ENCODE measurements at regions not wholly inside any gene's neighbourhood (a gene's known extent, or its start where the extent isn't known, plus 50 kb on each side); places are given as distances from the start of the nearest gene placed in this dataset.

- peak; percentile 88 for ATAC-seq (replicated peaks)
- Mint-ChIP-seq H3K27me3 (peaks cover 3% of the 10 kb centered on the region), H3K4me3 (no peak overlapping the region), H3K9me3 (no peaks in the 10 kb centered on the region), H3K27ac (no peak overlapping the region), H3K4me1 (peaks cover 4% of the 10 kb centered on the region), H3K36me3 (ENCODE audit: low read depth) (no peaks in the 10 kb centered on the region)
These were observed 265.5 kb upstream of the FMN2 start for GRCh38 chr1:239826211-239826610.

GRCh38 chr1:239826736-239827135 is 264.9 kb upstream of the FMN2 start:
- Mint-ChIP-seq H3K4me3 (no peak overlapping the region), H3K27me3 (peaks cover 3% of the 10 kb centered on the region), H3K9me3 (no peaks in the 10 kb centered on the region), H3K27ac (no peak overlapping the region), H3K36me3 (ENCODE audit: low read depth) (no peaks in the 10 kb centered on the region), H3K4me1 (peaks cover 4% of the 10 kb centered on the region)
- ATAC-seq (replicated peaks): no peak

DNA sequence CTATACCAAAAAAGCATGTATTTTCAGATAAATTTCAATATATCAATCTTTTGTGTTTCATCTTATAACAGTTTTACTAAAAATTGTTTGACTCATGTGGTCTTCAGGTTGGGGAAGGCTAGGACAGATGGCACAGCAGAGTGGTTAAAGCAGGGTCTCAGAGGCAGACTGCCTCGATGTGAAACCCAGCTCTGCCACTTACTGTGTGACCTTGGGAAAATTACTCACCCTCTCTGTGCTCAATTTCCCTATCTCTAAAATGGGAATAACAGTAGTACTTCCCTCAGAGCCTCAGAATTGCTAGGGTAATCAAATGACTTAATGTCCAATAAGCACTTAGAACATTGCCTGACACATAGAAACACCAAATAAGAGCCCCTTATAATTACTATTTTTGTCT is 262.1 kb upstream of the FMN2 start:
- Mint-ChIP-seq H3K9me3 (no peaks in the 10 kb centered on the region), H3K27ac (no peak overlapping the region), H3K4me1 (peaks cover 9% of the 10 kb centered on the region), H3K4me3 (no peak overlapping the region), H3K36me3 (ENCODE audit: low read depth) (no peaks in the 10 kb centered on the region), H3K27me3 (peaks cover 6% of the 10 kb centered on the region)
- ATAC-seq (replicated peaks): no peak

DNA sequence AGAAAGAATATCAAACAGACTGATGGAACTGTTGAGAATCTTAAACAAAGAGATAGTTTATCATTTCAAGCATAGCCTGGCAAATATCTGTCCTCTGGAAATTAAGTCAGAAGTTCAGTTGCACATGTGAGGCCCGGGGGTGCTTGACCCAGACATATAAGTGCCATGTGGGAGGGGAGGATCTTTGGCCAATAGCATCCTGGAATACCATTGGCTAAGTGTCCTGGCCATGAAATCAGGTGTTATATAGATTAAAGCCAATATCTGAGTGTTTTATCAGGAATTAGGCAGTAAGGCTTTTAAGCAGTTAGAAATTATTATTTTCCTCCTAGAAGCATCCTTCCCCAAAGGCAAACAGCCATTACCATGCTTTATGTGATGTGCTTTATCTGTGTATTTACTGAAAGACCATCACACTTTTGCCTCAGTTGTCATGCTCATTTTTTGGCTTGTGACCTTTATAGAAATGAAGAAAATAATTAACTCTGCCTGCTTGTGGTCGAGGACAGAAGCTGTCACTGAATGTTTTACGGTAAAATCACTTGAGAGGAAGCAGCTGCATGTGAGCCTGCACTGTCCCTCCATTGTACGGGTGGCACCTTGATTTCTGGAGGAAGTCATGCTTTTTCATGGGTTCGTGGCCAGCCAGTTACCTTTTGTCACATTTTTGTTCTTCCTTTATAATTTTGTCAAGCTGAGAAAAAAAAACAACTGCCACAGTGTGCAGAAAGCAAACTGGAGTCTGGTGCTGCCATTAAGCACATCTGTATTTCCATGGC is 259.9 kb upstream of the FMN2 start:
- Mint-ChIP-seq H3K27ac (no peak overlapping the region), H3K27me3 (peaks cover 3% of the 10 kb centered on the region), H3K4me1 (peaks cover 5% of the 10 kb centered on the region), H3K36me3 (ENCODE audit: low read depth) (no peaks in the 10 kb centered on the region), H3K9me3 (no peaks in the 10 kb centered on the region), H3K4me3 (no peak overlapping the region)
- ATAC-seq (replicated peaks): no peak

DNA sequence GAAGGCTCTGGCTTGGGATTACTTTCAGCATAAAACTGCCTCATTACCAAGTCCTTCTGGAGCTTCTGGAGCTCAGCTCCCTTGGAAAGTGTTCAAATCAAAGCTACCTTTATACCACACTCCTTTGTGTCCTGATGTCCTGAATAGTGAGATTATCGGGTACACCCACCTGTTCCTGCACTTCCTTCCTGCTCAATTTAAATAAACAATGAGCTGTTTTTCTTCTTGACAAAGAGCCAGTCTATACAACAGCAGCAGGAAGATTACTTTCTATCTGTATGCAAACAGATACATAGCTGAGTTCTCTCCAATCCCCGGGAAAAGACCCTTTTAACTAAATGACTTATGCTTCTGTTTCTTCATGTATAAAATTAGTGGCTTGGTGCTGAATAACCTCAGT is 258.0 kb upstream of the FMN2 start:
- no peak overlapping the region for H3K4me3 Mint-ChIP-seq
- H3K36me3 Mint-ChIP-seq (ENCODE audit: low read depth): no peaks in the 10 kb centered on the region
- no peak for ATAC-seq (replicated peaks)
- H3K27me3 Mint-ChIP-seq: peaks cover 3% of the 10 kb centered on the region
- H3K4me1 Mint-ChIP-seq: peaks cover 5% of the 10 kb centered on the region
- no peak overlapping the region for H3K27ac Mint-ChIP-seq
- H3K9me3 Mint-ChIP-seq: no peaks in the 10 kb centered on the region

GRCh38 chr1:239835946-239836440 is 255.7 kb upstream of the FMN2 start:
- no peak overlapping the region for H3K27ac Mint-ChIP-seq
- H3K27me3 Mint-ChIP-seq: peaks cover 3% of the 10 kb centered on the region
- no peak overlapping the region for H3K4me3 Mint-ChIP-seq
- no peak for ATAC-seq (replicated peaks)
- no peaks in the 10 kb centered on the region for H3K36me3 Mint-ChIP-seq (ENCODE audit: low read depth)
- H3K4me1 Mint-ChIP-seq: peaks cover 5% of the 10 kb centered on the region
- peaks cover 3% of the 10 kb centered on the region for H3K9me3 Mint-ChIP-seq

DNA sequence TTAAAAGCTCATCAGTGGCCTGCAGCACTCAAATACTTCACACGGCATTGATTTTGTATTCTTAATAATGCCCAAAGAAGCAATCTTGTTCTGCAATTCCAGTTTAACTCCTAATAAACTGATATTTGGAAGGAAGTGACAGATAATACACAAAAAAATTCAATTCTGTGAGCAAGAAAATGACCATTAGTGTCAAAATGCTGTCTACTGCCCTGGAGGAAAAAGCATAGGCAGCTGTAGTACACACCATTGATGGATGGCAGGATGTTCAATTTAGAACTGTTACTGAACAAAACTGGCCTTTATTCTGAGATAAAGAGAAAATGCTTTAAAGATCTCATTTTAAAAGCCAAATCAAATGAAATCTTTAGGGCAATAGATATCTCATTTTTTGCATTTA is 251.3 kb upstream of the FMN2 start:
- no peak overlapping the region for H3K4me3 Mint-ChIP-seq
- peaks cover 3% of the 10 kb centered on the region for H3K9me3 Mint-ChIP-seq
- H3K4me1 Mint-ChIP-seq: no peaks in the 10 kb centered on the region
- no peaks in the 10 kb centered on the region for H3K27me3 Mint-ChIP-seq
- H3K36me3 Mint-ChIP-seq (ENCODE audit: low read depth): no peaks in the 10 kb centered on the region
- ATAC-seq (replicated peaks): no peak
- H3K27ac Mint-ChIP-seq: no peak overlapping the region

GRCh38 chr1:239840790-239841189 is 250.9 kb upstream of the FMN2 start:
- Mint-ChIP-seq H3K36me3 (ENCODE audit: low read depth) (no peaks in the 10 kb centered on the region), H3K27ac (no peak overlapping the region), H3K9me3 (peaks cover 3% of the 10 kb centered on the region), H3K4me3 (no peak overlapping the region), H3K4me1 (no peaks in the 10 kb centered on the region), H3K27me3 (no peaks in the 10 kb centered on the region)
- no peak for ATAC-seq (replicated peaks)

GRCh38 chr1:239841631-239842030 is 250.1 kb upstream of the FMN2 start:
- Mint-ChIP-seq H3K36me3 (ENCODE audit: low read depth) (no peaks in the 10 kb centered on the region), H3K4me1 (no peaks in the 10 kb centered on the region), H3K4me3 (no peak overlapping the region), H3K27me3 (no peaks in the 10 kb centered on the region), H3K27ac (no peak overlapping the region), H3K9me3 (peaks cover 3% of the 10 kb centered on the region)
- no peak for ATAC-seq (replicated peaks)

DNA sequence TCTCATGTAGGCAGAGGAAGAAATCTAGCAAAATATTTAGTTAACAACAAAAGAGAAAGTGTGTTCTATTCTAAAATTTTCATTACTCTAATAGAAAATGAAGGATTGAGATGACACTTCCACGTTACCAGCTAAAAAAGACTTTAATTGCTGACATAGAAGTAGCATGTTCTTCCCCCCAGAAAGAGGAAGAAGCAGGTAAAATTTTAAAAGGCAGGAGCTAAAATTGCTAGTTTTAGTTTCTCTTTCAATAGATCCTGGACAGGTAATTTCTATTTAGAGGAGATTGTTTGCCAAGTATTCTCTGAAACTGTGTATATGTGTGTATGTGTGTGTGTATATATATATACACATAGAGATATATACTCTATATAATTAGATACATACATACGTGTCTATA is 248.1 kb upstream of the FMN2 start:
- peaks cover 3% of the 10 kb centered on the region for H3K9me3 Mint-ChIP-seq
- no peak overlapping the region for H3K4me3 Mint-ChIP-seq

GRCh38 chr1:239844833-239845232 is 246.8 kb upstream of the FMN2 start:
- Mint-ChIP-seq H3K9me3 (no peaks in the 10 kb centered on the region), H3K36me3 (ENCODE audit: low read depth) (no peaks in the 10 kb centered on the region), H3K4me3 (no peak overlapping the region), H3K27ac (no peak overlapping the region), H3K4me1 (no peaks in the 10 kb centered on the region), H3K27me3 (no peaks in the 10 kb centered on the region)
- no peak for ATAC-seq (replicated peaks)

More for the DNA sequence above, 248.1 kb upstream of the FMN2 start:
- H3K36me3 Mint-ChIP-seq (ENCODE audit: low read depth): no peaks in the 10 kb centered on the region
- H3K27ac Mint-ChIP-seq: no peak overlapping the region
- ATAC-seq (replicated peaks): no peak
- H3K4me1 Mint-ChIP-seq: no peaks in the 10 kb centered on the region
- H3K27me3 Mint-ChIP-seq: no peaks in the 10 kb centered on the region

- no peak overlapping the region for H3K4me3 Mint-ChIP-seq
- peaks cover 10% of the 10 kb centered on the region for H3K9me3 Mint-ChIP-seq
- no peak overlapping the region for H3K27ac Mint-ChIP-seq
- H3K4me1 Mint-ChIP-seq: no peaks in the 10 kb centered on the region
- no peak for ATAC-seq (replicated peaks)
- H3K36me3 Mint-ChIP-seq (ENCODE audit: low read depth): no peaks in the 10 kb centered on the region
- no peaks in the 10 kb centered on the region for H3K27me3 Mint-ChIP-seq
These were observed 236.8 kb upstream of the FMN2 start for GRCh38 chr1:239854922-239855321.

DNA sequence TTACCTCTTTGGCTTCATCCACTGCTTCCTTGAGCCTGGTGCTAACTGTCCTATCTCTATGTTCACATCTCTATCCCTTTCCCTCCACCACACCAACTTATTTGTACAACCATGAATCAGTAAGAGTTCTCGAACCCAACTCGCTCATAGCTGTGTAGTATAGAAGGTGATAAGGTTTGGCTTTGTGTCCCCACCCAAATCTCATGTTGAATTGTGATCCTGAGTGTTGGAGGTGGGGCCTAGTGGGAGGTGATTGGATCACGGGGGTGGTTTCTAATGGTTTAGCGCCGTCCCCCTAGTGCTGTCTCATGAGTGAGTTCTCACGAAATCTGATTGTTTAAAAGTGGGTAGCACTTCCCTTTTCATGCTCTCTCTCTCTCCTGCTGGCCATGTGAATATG is 235.6 kb upstream of the FMN2 start:
- no peak overlapping the region for H3K27ac Mint-ChIP-seq
- H3K36me3 Mint-ChIP-seq (ENCODE audit: low read depth): no peaks in the 10 kb centered on the region
- H3K9me3 Mint-ChIP-seq: peaks cover 10% of the 10 kb centered on the region
- H3K27me3 Mint-ChIP-seq: no peaks in the 10 kb centered on the region
- no peak overlapping the region for H3K4me3 Mint-ChIP-seq
- no peak for ATAC-seq (replicated peaks)
- H3K4me1 Mint-ChIP-seq: no peaks in the 10 kb centered on the region

GRCh38 chr1:239856924-239857323 is 234.8 kb upstream of the FMN2 start:
- no peak overlapping the region for H3K27ac Mint-ChIP-seq
- no peak for ATAC-seq (replicated peaks)
- H3K27me3 Mint-ChIP-seq: peaks cover 4% of the 10 kb centered on the region
- H3K36me3 Mint-ChIP-seq (ENCODE audit: low read depth): no peaks in the 10 kb centered on the region
- H3K9me3 Mint-ChIP-seq: peaks cover 10% of the 10 kb centered on the region
- no peak overlapping the region for H3K4me3 Mint-ChIP-seq
- no peaks in the 10 kb centered on the region for H3K4me1 Mint-ChIP-seq

GRCh38 chr1:239858057-239858456 is 233.6 kb upstream of the FMN2 start:
- no peak overlapping the region for H3K27ac Mint-ChIP-seq
- H3K9me3 Mint-ChIP-seq: peaks cover 10% of the 10 kb centered on the region
- peaks cover 4% of the 10 kb centered on the region for H3K27me3 Mint-ChIP-seq
- H3K4me3 Mint-ChIP-seq: no peak overlapping the region
- H3K4me1 Mint-ChIP-seq: no peaks in the 10 kb centered on the region
- H3K36me3 Mint-ChIP-seq (ENCODE audit: low read depth): no peaks in the 10 kb centered on the region
- ATAC-seq (replicated peaks): no peak
